ENCODE measurements at regions not wholly inside any gene's neighbourhood (a gene's known extent, or its start where the extent isn't known, plus 50 kb on each side); places are given as distances from the start of the nearest gene placed in this dataset.

DNA sequence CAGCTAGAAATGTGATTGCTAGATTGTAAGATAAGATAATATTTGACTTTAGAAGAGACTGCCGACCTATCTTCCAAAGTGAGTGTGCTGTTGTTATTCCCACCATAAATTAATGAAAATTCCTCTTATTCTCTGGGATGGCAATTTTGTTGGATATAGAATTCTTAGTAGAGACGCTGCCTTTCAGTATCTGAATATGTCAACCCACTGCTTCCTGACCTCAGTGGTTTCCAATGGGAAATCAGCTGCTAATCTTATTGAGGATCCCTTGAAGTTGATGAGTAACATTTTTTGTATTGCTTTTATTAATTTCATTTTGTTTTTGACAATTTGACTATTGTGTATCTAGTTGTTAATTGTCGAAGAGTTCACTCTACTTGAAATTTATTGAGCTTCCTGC is 313.0 kb downstream of the BMP2 start (continued):
- TF ChIP-seq, protein P1, sequence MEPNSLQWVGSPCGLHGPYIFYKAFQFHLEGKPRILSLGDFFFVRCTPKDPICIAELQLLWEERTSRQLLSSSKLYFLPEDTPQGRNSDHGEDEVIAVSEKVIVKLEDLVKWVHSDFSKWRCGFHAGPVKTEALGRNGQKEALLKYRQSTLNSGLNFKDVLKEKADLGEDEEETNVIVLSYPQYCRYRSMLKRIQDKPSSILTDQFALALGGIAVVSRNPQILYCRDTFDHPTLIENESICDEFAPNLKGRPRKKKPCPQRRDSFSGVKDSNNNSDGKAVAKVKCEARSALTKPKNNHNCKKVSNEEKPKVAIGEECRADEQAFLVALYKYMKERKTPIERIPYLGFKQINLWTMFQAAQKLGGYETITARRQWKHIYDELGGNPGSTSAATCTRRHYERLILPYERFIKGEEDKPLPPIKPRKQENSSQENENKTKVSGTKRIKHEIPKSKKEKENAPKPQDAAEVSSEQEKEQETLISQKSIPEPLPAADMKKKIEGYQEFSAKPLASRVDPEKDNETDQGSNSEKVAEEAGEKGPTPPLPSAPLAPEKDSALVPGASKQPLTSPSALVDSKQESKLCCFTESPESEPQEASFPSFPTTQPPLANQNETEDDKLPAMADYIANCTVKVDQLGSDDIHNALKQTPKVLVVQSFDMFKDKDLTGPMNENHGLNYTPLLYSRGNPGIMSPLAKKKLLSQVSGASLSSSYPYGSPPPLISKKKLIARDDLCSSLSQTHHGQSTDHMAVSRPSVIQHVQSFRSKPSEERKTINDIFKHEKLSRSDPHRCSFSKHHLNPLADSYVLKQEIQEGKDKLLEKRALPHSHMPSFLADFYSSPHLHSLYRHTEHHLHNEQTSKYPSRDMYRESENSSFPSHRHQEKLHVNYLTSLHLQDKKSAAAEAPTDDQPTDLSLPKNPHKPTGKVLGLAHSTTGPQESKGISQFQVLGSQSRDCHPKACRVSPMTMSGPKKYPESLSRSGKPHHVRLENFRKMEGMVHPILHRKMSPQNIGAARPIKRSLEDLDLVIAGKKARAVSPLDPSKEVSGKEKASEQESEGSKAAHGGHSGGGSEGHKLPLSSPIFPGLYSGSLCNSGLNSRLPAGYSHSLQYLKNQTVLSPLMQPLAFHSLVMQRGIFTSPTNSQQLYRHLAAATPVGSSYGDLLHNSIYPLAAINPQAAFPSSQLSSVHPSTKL (CRISPR knock-in tag; IDR thresholded peaks at IDR 0.05), result no peak
- TF ChIP-seq, protein P2, sequence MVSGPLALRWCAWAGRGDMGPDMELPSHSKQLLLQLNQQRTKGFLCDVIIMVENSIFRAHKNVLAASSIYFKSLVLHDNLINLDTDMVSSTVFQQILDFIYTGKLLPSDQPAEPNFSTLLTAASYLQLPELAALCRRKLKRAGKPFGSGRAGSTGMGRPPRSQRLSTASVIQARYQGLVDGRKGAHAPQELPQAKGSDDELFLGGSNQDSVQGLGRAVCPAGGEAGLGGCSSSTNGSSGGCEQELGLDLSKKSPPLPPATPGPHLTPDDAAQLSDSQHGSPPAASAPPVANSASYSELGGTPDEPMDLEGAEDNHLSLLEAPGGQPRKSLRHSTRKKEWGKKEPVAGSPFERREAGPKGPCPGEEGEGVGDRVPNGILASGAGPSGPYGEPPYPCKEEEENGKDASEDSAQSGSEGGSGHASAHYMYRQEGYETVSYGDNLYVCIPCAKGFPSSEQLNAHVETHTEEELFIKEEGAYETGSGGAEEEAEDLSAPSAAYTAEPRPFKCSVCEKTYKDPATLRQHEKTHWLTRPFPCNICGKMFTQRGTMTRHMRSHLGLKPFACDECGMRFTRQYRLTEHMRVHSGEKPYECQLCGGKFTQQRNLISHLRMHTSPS (CRISPR knock-in tag; IDR thresholded peaks at IDR 0.05; ENCODE audit: low read depth), result no peak

DNA sequence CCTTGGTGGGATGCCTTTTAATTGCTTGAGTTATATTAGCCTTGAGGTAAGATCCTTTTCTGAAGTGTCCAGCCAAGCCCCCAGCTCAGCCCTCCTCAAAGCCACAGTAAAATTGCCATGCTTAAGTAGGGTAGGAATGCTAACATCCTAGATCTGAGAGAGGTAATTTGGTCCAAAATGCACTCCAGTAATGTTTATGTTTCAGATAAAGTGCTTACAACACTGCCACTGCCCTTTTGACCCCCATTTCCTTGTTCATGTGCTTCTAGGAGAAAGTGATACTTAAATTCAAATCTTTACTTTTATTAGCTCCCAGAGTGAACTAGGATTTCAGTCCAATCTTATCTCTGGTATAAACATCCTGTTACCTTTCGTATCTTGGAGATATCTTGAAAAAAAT is 318.0 kb downstream of the BMP2 start:
- Histone ChIP-seq H3K36me3 (replicated peaks in 1 of 2; ENCODE audit: control insufficient read depth in 1 of 2, insufficient read depth in 2 of 2, low read length in 2 of 2) (no peaks in the 10 kb centered on the region), H2AFZ (ENCODE audit: low read length) (no peak overlapping the region), H3K27me3 (ENCODE audit: control insufficient read depth in 1 of 2, insufficient read depth in 2 of 2, low read length in 2 of 2) (no peaks in the 10 kb centered on the region), H3K9me3 (ENCODE audit: low read length) (peaks cover 16% of the 10 kb centered on the region; the same call in 1 of the 2 replicates), H3K79me2 (ENCODE audit: insufficient read depth, low read length) (no peaks in the 10 kb centered on the region), H3K9ac (ENCODE audit: insufficient read depth, low read depth, low read length) (no peak overlapping the region), H3K4me2 (ENCODE audit: low read depth, low read length) (no peak overlapping the region), H3K4me3 (replicated peaks in 1 of 3; ENCODE audit: insufficient read depth in 1 of 3, low read depth in 2 of 3, low read length in 3 of 3) (no peak overlapping the region), H4K20me1 (ENCODE audit: insufficient read depth, low read length) (no peaks in the 10 kb centered on the region), H3K27ac (ENCODE audit: extremely low read length, insufficient read depth, low read length) (no peak overlapping the region), H3K4me1 (ENCODE audit: insufficient read depth, low read length) (no peaks in the 10 kb centered on the region)
- no peak for ATAC-seq
- BruUV-seq (replicated peaks), result no TSS peak
- TF ChIP-seq KDM6A (CRISPR knock-in tag; IDR thresholded peaks at IDR 0.05; ENCODE audit: low read depth), result no peak
- TF ChIP-seq MYC (CRISPR knock-in tag; IDR thresholded peaks at IDR 0.05; ENCODE audit: borderline replicate concordance), result no peak
- TF ChIP-seq SP140L (CRISPR knock-in tag; IDR thresholded peaks at IDR 0.05; ENCODE audit: borderline replicate concordance), result no peak
- TF ChIP-seq ZSCAN22 (CRISPR knock-in tag; IDR thresholded peaks at IDR 0.05), result no peak
- no peak for TF ChIP-seq ZNF205 (CRISPR knock-in tag; IDR thresholded peaks at IDR 0.05)
- TF ChIP-seq ZNF460 (CRISPR knock-in tag; IDR thresholded peaks at IDR 0.05; ENCODE audit: borderline replicate concordance), result no peak
- no peak for TF ChIP-seq XBP1 (CRISPR knock-in tag; IDR thresholded peaks at IDR 0.05)
- TF ChIP-seq, protein P3, sequence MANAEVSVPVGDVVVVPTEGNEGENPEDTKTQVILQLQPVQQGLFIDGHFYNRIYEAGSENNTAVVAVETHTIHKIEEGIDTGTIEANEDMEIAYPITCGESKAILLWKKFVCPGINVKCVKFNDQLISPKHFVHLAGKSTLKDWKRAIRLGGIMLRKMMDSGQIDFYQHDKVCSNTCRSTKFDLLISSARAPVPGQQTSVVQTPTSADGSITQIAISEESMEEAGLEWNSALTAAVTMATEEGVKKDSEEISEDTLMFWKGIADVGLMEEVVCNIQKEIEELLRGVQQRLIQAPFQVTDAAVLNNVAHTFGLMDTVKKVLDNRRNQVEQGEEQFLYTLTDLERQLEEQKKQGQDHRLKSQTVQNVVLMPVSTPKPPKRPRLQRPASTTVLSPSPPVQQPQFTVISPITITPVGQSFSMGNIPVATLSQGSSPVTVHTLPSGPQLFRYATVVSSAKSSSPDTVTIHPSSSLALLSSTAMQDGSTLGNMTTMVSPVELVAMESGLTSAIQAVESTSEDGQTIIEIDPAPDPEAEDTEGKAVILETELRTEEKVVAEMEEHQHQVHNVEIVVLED (CRISPR knock-in tag; IDR thresholded peaks at IDR 0.05; ENCODE audit: borderline replicate concordance), result no peak
- no peak for TF ChIP-seq KAT8 (CRISPR knock-in tag; IDR thresholded peaks at IDR 0.05)
- TF ChIP-seq, protein P4, sequence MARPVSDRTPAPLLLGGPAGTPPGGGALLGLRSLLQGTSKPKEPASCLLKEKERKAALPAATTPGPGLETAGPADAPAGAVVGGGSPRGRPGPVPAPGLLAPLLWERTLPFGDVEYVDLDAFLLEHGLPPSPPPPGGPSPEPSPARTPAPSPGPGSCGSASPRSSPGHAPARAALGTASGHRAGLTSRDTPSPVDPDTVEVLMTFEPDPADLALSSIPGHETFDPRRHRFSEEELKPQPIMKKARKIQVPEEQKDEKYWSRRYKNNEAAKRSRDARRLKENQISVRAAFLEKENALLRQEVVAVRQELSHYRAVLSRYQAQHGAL (CRISPR knock-in tag; IDR thresholded peaks at IDR 0.05; ENCODE audit: not compliant biosample characterization), result no peak
- no peak for TF ChIP-seq ISL2 (CRISPR knock-in tag; IDR thresholded peaks at IDR 0.05)
- no peak for TF ChIP-seq NFYB (CRISPR knock-in tag; IDR thresholded peaks at IDR 0.05)
- TF ChIP-seq ZNF550 (CRISPR knock-in tag; IDR thresholded peaks at IDR 0.05; ENCODE audit: borderline replicate concordance), result no peak
- POLR2A ChIA-PET, result no interaction called here
- FAIRE-seq, result no peak
- intact Hi-C loops (cut with micrococcal nuclease; ENCODE audit: unreplicated experiment), result no loop called here
- DNase-seq (ENCODE audit: low spot score), result no peak
- CTCF ChIA-PET (ENCODE audit: low intra/inter-chr PET ratio, low total read pairs), result no interaction called here
- 3% methylated on average over 1 of the region's 1 CpG for WGBS (ENCODE audit: low lambda C conversion rate)
- in situ Hi-C loops (cut with HindIII; ENCODE audit: extremely low pct_ligation_motif_present, low pct_unique_long_range_greater_than_20kb), result no loop called here
